Myocyte (in vitro differentiated cells): ENCODE measurements at regions not wholly inside any gene's neighbourhood (a gene's known extent, or its start where the extent isn't known, plus 50 kb on each side); places are given as distances from the start of the nearest gene placed in this dataset.
"Not testable (repeated sequence)": the region's sequence is repeated elsewhere in the genome, so short reads cannot be mapped to it uniquely, and the experiment has no call there.

Experiments
- DNase-seq: peaks from one replicate; pipeline ENCODE4 v3.0.0-alpha.2; 2012; ENCODE audit warnings: low read depth

DNA sequence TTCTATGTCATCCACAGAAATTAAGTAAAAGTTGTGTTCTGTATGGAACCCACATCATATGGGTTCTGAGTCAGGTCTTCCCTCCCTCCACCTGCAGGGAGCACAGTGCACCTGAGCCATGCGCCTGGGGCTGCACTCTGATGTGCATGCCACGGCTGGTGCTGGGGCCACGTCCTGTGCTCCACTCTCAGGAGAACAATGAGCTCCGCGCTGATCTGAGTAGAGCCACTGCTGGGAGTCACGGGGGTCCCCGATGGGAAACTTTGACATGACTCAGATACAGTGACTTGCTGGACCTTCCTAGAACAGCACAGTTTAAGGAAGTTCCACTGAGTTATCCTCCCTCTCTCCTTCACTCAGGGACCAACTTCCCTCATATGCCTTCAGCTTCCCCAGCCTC is 683.4 kb downstream of the TMEM121 start:
- no peak for DNase-seq

GRCh38 chr14:106210650-106211049 is 684.3 kb downstream of the TMEM121 start:
- DNase-seq, result no peak

- no peak for DNase-seq
These were observed 685.0 kb downstream of the TMEM121 start for GRCh38 chr14:106211334-106211900.

DNA sequence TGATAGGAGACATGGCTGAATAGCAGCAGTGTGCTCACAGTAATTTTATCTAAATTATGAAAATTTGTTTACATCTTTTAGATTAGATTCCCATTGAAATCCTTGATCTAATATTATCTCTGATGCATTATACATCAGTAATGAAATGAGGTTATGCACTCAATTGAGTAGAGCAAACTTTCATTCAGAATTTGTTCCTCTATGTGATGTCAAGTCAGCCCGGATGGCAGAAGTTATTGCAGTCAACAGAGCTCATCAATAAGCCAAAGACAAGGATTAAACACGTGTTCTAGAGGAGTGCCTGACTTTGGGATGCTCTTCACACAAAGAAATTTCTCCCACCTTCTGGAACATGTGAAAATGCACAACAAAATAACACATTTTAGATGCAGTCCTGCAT is 688.8 kb downstream of the TMEM121 start:
- DNase-seq, result no peak

- no peak for DNase-seq
These were observed 690.3 kb downstream of the TMEM121 start for GRCh38 chr14:106216679-106217078.

DNA sequence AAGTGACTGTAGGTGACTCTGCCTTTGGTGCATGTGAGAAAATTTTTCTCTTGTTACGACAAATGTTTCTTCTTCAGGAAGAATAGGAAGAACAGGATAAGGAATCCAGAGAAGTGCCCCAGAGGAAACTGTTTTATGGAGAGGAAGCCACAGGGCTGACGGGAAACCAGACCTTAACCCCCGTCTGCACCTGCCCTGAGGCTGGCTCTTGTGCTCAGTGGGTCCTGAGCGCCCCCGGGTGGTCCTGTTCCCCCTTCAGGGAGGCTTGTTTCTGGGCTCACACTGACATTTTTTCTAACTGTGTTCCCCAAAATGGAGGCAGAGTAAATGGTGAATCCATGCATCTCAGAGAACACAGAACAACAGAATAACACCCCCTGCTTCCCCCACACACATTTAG is 691.8 kb downstream of the TMEM121 start:
- DNase-seq, result no peak

GRCh38 chr14:106222311-106222710 is 695.9 kb downstream of the TMEM121 start:
- DNase-seq, result no peak

GRCh38 chr14:106222731-106223130 is 696.3 kb downstream of the TMEM121 start:
- no peak for DNase-seq

GRCh38 chr14:106227793-106228192 is 701.4 kb downstream of the TMEM121 start:
- DNase-seq, result no peak

DNA sequence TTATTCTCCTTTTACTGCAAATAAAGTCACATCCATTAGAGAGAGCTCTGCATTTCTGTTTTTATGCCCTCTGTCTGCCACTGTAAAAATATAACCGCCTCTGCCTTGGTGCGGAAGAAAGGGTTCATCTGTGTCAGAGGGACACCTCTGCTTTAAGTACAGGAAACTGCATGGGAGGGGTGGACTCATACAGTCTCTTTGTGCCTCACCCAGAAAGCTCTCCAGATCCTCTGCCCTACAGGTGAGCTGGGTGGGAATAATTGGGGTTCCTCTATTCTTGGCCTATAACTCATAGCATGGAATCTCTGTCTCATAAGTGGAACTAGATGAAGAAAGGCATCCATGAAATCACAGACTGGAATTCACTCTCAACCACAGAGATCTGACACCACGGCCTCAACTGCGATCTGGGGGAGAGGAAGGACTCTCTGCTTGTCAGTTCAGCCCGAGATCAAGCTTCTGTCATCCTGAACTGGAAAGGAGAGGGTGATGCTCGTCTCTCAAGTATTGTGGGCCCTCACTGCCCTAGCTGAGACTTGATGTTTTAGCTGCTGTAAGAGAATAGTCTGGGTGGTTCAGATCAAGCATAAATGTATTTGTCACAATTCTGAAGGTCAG is 702.3 kb downstream of the TMEM121 start:
- DNase-seq, result no peak

DNA sequence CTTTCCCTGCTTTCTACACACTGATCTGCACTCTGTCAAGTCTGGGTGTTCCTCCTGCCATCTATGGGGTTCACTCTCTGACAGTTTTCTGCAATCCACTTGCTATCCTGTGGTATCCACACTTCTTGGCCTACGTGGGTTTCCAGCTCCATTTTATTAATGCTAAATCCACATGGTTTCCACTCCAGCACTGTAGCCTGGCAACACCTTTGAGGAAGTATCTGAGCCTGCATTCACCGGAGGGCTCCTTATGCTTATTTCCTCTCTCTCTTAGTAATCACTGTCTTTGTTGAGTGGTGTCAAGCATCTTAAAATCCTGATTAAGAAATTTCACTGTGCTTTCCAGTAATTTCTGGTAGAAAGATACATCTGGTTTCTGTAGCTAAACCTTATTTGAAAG is 703.7 kb downstream of the TMEM121 start:
- no peak for DNase-seq

GRCh38 chr14:106233191-106233590 is 706.8 kb downstream of the TMEM121 start:
- not testable (repeated sequence) for DNase-seq

- not testable (repeated sequence) for DNase-seq
These were observed 708.3 kb downstream of the TMEM121 start for GRCh38 chr14:106234525-106235254.

GRCh38 chr14:106235356-106236159 is 709.2 kb downstream of the TMEM121 start:
- no peak for DNase-seq

DNA sequence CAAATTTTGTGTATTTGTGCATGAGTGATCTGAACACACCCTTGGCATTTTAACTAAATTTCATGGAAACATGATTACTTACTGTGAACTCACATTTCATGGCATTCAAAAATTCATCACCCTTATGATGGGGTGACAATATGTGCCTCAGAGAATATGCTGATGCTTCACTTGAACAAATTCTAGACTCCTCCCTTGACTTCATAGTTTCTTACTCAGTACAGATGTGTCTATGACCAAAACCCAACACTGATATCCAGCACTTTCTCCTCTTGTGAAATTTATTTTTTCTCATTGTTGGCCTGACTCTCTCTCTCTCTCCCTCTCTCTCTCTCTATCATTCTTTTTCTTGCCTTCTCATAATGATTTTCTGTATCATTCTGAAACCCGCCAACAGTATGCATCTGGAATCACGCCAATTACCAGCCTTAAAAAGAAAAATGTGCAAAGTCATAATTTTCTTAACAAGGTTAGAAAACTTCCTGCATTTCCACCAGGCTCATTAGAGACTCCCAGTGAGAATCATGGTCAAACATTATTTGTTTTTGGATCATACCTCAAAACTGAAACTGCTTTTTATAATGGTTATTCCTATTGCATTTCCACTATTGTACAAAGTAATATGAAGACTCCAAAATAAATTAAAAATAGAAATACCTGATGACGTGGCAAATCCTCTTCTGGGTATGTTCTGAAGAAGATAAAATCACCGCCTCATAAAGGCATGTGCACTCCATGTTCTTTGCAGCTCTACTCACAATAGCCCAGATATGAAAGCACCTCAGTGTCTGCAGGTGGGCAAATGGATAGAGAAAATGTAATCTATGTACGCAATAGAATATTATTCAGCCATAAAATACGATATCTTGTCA is 722.2 kb downstream of the TMEM121 start:
- DNase-seq, result no peak

DNA sequence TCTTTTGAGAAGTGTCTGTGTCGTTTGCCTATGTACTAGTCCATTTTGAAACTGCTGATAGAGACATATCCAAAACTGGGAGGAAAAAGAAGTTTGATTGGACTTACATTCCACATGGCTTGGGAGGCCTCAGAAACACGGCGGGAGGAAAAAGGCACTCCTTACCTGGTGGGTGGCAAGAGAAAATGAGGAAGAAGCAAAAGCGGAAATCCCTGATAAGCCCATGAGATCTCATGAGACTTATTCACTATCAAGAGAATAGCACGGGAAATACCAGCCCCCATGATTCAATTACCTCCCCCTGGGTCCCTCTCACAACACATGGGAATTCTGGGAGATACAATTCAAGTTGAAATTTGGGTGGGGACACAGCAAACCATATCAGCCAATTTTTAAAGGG is 727.6 kb downstream of the TMEM121 start:
- DNase-seq, result not testable (repeated sequence)

DNA sequence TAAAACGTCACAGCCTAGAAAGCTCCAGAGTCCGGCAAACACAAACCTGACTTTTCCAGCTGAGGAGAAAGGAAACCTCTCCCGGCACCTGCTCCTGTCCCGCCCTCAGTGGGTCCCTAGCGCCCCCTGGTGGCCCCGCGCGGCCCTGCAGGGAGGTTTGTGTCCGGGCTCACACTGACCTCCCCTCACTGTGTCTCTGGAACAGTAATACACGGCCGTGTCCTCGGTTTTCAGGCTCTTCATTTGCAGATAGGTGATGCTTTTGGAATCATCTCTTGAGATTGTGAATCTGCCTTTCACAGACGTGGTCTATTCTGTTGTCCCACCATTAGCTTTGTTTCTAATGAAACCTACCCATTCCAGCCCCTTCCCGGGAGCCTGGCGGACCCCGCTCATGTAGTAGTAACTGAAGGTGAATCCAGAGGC is 731.2 kb downstream of the TMEM121 start:
- not testable (repeated sequence) for DNase-seq

GRCh38 chr14:106268013-106268727 is 741.8 kb downstream of the TMEM121 start:
- no peak for DNase-seq

DNA sequence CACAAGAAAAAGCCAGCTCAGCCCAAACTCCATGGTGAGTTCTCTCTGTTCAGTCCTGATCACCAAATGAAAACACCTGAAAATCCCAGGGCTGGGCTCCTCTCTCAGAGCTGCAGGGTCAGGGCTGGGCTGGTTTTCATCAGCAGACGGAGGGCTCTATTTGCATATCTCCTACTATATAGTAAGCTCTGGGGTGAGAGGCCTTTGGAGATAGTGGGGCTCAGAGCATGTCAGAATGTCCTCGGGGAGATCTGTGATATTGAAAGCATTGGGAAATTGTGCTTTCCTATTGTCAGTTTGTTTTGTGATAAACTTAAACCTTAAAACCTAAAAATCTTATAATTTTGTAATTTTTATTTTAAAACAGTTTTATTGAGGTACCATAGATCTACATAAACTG is 742.6 kb downstream of the TMEM121 start:
- DNase-seq, result no peak
